NCI-H2171 treated with DMSO at 0.1 percent for 48 hours (cell line): ENCODE measurements at regions not wholly inside any gene's neighbourhood (a gene's known extent, or its start where the extent isn't known, plus 50 kb on each side); places are given as distances from the start of the nearest gene placed in this dataset.
"Not testable (repeated sequence)": the region's sequence is repeated elsewhere in the genome, so short reads cannot be mapped to it uniquely, and the experiment has no call there.

Source experiments
- DNase-seq: peaks from one replicate; lab custom pipeline; 2025; lab: John Stamatoyannopoulos, UW

GRCh38 chr6:103326760-103327757 lies 1532.7 kb downstream of the HACE1 start:
- DNase-seq = peak; percentile 33

GRCh38 chr6:103313432-103313831 lies 1546.3 kb downstream of the HACE1 start:
- no peak for DNase-seq

GRCh38 chr6:103294376-103294775 lies 1565.3 kb downstream of the HACE1 start:
- not testable (repeated sequence) for DNase-seq

GRCh38 chr6:103284835-103285234 lies 1574.9 kb downstream of the HACE1 start:
- no peak for DNase-seq

GRCh38 chr6:103280417-103280816 lies 1579.3 kb downstream of the HACE1 start:
- DNase-seq = no peak

- DNase-seq = no peak
Observed at GRCh38 chr6:103277936-103278335, 1581.8 kb downstream of the HACE1 start.

GRCh38 chr6:103273048-103273447 lies 1586.7 kb downstream of the HACE1 start:
- peak; percentile 34 for DNase-seq

GRCh38 chr6:103269581-103269980 lies 1590.1 kb downstream of the HACE1 start:
- DNase-seq = no peak

- no peak for DNase-seq
Observed at GRCh38 chr6:103268335-103268734, 1591.4 kb downstream of the HACE1 start.

GRCh38 chr6:103264020-103264419 lies 1595.7 kb downstream of the HACE1 start:
- no peak for DNase-seq

GRCh38 chr6:103255132-103255531 lies 1604.6 kb downstream of the HACE1 start:
- DNase-seq = no peak

- DNase-seq = peak; percentile 27
Observed at GRCh38 chr6:103236923-103237322, 1622.8 kb downstream of the HACE1 start.

- DNase-seq = no peak
Observed at GRCh38 chr6:103231181-103231580, 1628.5 kb downstream of the HACE1 start.

GRCh38 chr6:103215847-103216246 lies 1643.9 kb downstream of the HACE1 start:
- DNase-seq = no peak

- no peak for DNase-seq
Observed at GRCh38 chr6:103210686-103211085, 1649.0 kb downstream of the HACE1 start.

GRCh38 chr6:103198386-103198785 lies 1661.3 kb downstream of the HACE1 start:
- DNase-seq = no peak

GRCh38 chr6:103193413-103193812 lies 1666.3 kb downstream of the HACE1 start:
- no peak for DNase-seq

- DNase-seq = no peak
Observed at GRCh38 chr6:103191391-103192093, 1668.2 kb downstream of the HACE1 start.

GRCh38 chr6:103184776-103185175 lies 1674.9 kb downstream of the HACE1 start:
- DNase-seq = no peak

- DNase-seq = no peak
Observed at GRCh38 chr6:103183831-103184411, 1675.8 kb downstream of the HACE1 start.

- DNase-seq = no peak
Observed at GRCh38 chr6:103178193-103178592, 1681.5 kb downstream of the HACE1 start.

GRCh38 chr6:103177791-103178190 lies 1681.9 kb downstream of the HACE1 start:
- peak; percentile 67 for DNase-seq

- no peak for DNase-seq
Observed at GRCh38 chr6:103175056-103175455, 1684.7 kb downstream of the HACE1 start.
